Activated CD4-positive, CD25-positive, alpha-beta regulatory T cell (primary cell): ENCODE measurements at regions not wholly inside any gene's neighbourhood (a gene's known extent, or its start where the extent isn't known, plus 50 kb on each side); places are given as distances from the start of the nearest gene placed in this dataset.

Experiments
- DNase-seq, 4 experiments: peaks; one replicate each; lab custom pipeline; 2025; lab: John Stamatoyannopoulos, UW

- DNase-seq, result no peak
Observed at GRCh38 chr12:25005376-25005775, 56.5 kb upstream of the BCAT1 start.

- no peak for DNase-seq
Observed at GRCh38 chr12:25004447-25004846, 55.5 kb upstream of the BCAT1 start.

GRCh38 chr12:25001311-25001710 is 52.4 kb upstream of the BCAT1 start:
- DNase-seq, result no peak
